ENCODE measurements at regions not wholly inside any gene's neighbourhood (a gene's known extent, or its start where the extent isn't known, plus 50 kb on each side); places are given as distances from the start of the nearest gene placed in this dataset.

DNA sequence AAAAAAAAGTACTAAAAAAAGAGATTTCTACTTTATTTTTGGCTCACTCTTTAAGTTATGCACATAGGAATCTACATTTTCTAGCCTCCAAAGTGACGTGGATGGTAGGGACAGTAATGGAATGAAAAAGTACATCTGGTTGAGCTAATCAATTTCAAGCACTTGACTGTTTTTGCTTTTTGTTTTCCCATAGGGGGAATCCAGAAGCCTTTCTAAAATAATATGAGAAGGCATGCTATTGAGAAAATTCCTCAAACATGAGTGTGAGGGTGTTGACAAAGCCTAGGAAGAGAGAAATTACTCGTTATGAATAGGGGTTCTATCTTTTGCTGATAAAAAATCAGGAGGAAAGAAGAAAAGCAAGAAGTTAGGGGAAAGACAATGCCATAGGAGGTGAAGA lies 242.5 kb upstream of the PUDP start:
- TF ChIP-seq, protein P1, sequence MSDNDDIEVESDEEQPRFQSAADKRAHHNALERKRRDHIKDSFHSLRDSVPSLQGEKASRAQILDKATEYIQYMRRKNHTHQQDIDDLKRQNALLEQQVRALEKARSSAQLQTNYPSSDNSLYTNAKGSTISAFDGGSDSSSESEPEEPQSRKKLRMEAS (IDR thresholded peaks at IDR 0.05), result no peak
- TF ChIP-seq, protein P2, sequence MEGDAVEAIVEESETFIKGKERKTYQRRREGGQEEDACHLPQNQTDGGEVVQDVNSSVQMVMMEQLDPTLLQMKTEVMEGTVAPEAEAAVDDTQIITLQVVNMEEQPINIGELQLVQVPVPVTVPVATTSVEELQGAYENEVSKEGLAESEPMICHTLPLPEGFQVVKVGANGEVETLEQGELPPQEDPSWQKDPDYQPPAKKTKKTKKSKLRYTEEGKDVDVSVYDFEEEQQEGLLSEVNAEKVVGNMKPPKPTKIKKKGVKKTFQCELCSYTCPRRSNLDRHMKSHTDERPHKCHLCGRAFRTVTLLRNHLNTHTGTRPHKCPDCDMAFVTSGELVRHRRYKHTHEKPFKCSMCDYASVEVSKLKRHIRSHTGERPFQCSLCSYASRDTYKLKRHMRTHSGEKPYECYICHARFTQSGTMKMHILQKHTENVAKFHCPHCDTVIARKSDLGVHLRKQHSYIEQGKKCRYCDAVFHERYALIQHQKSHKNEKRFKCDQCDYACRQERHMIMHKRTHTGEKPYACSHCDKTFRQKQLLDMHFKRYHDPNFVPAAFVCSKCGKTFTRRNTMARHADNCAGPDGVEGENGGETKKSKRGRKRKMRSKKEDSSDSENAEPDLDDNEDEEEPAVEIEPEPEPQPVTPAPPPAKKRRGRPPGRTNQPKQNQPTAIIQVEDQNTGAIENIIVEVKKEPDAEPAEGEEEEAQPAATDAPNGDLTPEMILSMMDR (IDR thresholded peaks at IDR 0.05), result no peak
- TF ChIP-seq CEBPB (IDR thresholded peaks at IDR 0.05), result no peak
- TF ChIP-seq CBX8 (IDR thresholded peaks at IDR 0.05), result no peak
- TF ChIP-seq JUNB (IDR thresholded peaks at IDR 0.05), result no peak
- TF ChIP-seq POLR2A (IDR thresholded peaks at IDR 0.05; ENCODE audit: low read length), result no peak
- no peak for TF ChIP-seq RAD21 (conservative IDR thresholded peaks at IDR 0.05 in 1 of 2, IDR thresholded peaks at IDR 0.05 in 1 of 2)
- no peak for TF ChIP-seq RCOR1 (IDR thresholded peaks at IDR 0.05; ENCODE audit: low read depth, low read length)
- TF ChIP-seq HOXA7 (CRISPR knock-in tag; IDR thresholded peaks at IDR 0.05), result no peak
- TF ChIP-seq, protein P3, sequence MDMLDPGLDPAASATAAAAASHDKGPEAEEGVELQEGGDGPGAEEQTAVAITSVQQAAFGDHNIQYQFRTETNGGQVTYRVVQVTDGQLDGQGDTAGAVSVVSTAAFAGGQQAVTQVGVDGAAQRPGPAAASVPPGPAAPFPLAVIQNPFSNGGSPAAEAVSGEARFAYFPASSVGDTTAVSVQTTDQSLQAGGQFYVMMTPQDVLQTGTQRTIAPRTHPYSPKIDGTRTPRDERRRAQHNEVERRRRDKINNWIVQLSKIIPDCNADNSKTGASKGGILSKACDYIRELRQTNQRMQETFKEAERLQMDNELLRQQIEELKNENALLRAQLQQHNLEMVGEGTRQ (IDR thresholded peaks at IDR 0.05), result no peak
- no peak for TF ChIP-seq RFX5 (IDR thresholded peaks at IDR 0.05)
- TF ChIP-seq, protein P4, sequence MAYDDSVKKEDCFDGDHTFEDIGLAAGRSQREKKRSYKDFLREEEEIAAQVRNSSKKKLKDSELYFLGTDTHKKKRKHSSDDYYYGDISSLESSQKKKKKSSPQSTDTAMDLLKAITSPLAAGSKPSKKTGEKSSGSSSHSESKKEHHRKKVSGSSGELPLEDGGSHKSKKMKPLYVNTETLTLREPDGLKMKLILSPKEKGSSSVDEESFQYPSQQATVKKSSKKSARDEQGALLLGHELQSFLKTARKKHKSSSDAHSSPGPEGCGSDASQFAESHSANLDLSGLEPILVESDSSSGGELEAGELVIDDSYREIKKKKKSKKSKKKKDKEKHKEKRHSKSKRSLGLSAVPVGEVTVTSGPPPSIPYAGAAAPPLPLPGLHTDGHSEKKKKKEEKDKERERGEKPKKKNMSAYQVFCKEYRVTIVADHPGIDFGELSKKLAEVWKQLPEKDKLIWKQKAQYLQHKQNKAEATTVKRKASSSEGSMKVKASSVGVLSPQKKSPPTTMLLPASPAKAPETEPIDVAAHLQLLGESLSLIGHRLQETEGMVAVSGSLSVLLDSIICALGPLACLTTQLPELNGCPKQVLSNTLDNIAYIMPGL (CRISPR knock-in tag; IDR thresholded peaks at IDR 0.05; ENCODE audit: borderline replicate concordance), result no peak
- no peak for TF ChIP-seq HDAC2 (IDR thresholded peaks at IDR 0.05)
- TF ChIP-seq HOXB5 (CRISPR knock-in tag; IDR thresholded peaks at IDR 0.05), result no peak
